ENCODE measurements at regions not wholly inside any gene's neighbourhood (a gene's known extent, or its start where the extent isn't known, plus 50 kb on each side); places are given as distances from the start of the nearest gene placed in this dataset.

GRCh38 chr2:129587426-129588064 is 391.9 kb upstream of the RAB6C start:
- DNase-seq (ENCODE audit: low read depth in 2 of 2): no peak
- TF ChIP-seq CTCF (IDR thresholded peaks at IDR 0.05; ENCODE audit: low read depth, low read length): no peak
- H3K4me3 ChIP-seq (replicated peaks in 1 of 2; ENCODE audit: low read depth in 2 of 2, low read length in 2 of 2): no peak overlapping the region

GRCh38 chr2:129604560-129604959 is 374.9 kb upstream of the RAB6C start:
- TF ChIP-seq CTCF (IDR thresholded peaks at IDR 0.05; ENCODE audit: low read depth, low read length): no peak
- no peak for DNase-seq (ENCODE audit: low read depth in 2 of 2)
- H3K4me3 ChIP-seq (replicated peaks in 1 of 2; ENCODE audit: low read depth in 2 of 2, low read length in 2 of 2): no peak overlapping the region

- TF ChIP-seq CTCF (IDR thresholded peaks at IDR 0.05; ENCODE audit: low read depth, low read length): no peak
- H3K4me3 ChIP-seq (replicated peaks in 1 of 2; ENCODE audit: low read depth in 2 of 2, low read length in 2 of 2): no peak overlapping the region
- DNase-seq (ENCODE audit: low read depth in 2 of 2): no peak
Measured at GRCh38 chr2:129605646-129606045, 373.8 kb upstream of the RAB6C start.

DNA sequence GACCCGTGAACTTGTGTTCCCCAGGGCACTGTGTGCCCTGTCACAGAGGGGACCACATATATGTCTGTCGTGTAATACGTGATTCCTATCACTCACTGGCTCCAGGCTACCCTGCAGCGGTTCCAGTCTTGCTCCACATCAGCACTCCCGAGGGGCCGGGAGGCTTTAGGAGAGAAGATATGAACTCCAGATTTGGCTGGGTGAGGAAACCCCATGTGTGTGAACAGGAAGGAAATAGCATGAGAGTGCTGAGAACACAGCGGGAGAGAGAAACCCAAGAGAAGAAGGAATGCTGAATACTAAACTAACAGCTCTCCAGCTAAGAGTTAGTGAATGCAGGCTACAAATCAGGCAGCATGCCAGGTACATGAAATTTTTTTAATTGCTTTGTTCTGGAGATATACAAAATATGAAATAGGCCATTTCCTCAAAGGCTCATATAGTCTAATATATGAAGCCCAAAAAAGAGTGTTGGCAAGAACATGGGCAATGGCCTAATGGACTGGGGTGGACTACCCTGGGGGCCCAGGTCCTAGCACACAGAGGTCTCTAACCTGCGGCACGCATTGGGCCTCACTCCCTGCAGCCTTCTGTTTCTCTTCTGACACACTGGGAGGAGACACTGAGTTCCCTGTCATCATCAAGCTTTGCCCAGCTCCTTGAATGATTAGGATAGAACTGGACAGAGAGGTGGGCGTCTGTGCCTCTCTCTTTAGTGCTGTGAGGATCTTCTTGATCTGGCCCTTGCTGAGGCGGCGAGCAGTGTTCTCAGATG is 372.8 kb upstream of the RAB6C start:
- TF ChIP-seq CTCF (IDR thresholded peaks at IDR 0.05; ENCODE audit: low read depth, low read length): no peak
- no peak for DNase-seq (ENCODE audit: low read depth in 2 of 2)
- H3K4me3 ChIP-seq (replicated peaks in 1 of 2; ENCODE audit: low read depth in 2 of 2, low read length in 2 of 2): no peak overlapping the region

- H3K4me3 ChIP-seq (replicated peaks in 1 of 2; ENCODE audit: low read depth in 2 of 2, low read length in 2 of 2): no peak overlapping the region
- no peak for DNase-seq (ENCODE audit: low read depth in 2 of 2)
- TF ChIP-seq CTCF (IDR thresholded peaks at IDR 0.05; ENCODE audit: low read depth, low read length): no peak
Measured at GRCh38 chr2:129609224-129609623, 370.2 kb upstream of the RAB6C start.

GRCh38 chr2:129610766-129611165 is 368.7 kb upstream of the RAB6C start:
- no peak for TF ChIP-seq CTCF (IDR thresholded peaks at IDR 0.05; ENCODE audit: low read depth, low read length)
- no peak overlapping the region for H3K4me3 ChIP-seq (replicated peaks in 1 of 2; ENCODE audit: low read depth in 2 of 2, low read length in 2 of 2)
- DNase-seq (ENCODE audit: low read depth in 2 of 2): no peak
